IMR-90 (cell line): ENCODE measurements at regions not wholly inside any gene's neighbourhood (a gene's known extent, or its start where the extent isn't known, plus 50 kb on each side); places are given as distances from the start of the nearest gene placed in this dataset.

Source experiments
- ATAC-seq: fragments of 200-7000 bp; cut with Tn5 transposase; 2 replicates; pipeline ENCODE4 v1.9.1; 2020; ENCODE audit warnings: low read depth, mild to moderate bottlenecking, moderate library complexity
- BruUV-seq: library from RNA; stranded (reverse); fragments of 400-500 nt; replicated peaks from 2 replicates; lab custom pipeline; 2021; lab: Mats Ljungman, UMichigan
- CTCF ChIA-PET: fragments of 300-600 bp; formaldehyde crosslinking; extraction: SDS; loops from one replicate; lab custom pipeline; 2021; ENCODE audit warnings: antibody characterized with exemption; lab: Yijun Ruan, JAX
- POLR2A ChIA-PET: fragments of 300-600 bp; sonication (Branson Sonifier 250); formaldehyde crosslinking; loops from one replicate; lab custom pipeline; 2022; ENCODE audit warnings: antibody characterized with exemption; ENCODE audit not compliant: unreplicated experiment; lab: Charles Lee
- DNase-seq: peaks from one replicate; pipeline ENCODE4 v3.0.0; 2013
- H2AFZ ChIP-seq: replicated peaks from 2 replicates; pipeline ENCODE3; 2013; ENCODE audit warnings: low read length, mild to moderate bottlenecking; ENCODE audit not compliant: poor library complexity
- H2AK5ac ChIP-seq: 2 replicates; pipeline ENCODE4 v1.6.1; 2013; ENCODE audit warnings: low read depth, low read length, inconsistent platforms
- H2AK9ac ChIP-seq: replicated peaks from 2 replicates; pipeline ENCODE3; 2013; ENCODE audit warnings: mild to moderate bottlenecking, low read depth, low read length, moderate library complexity; ENCODE audit not compliant: poor library complexity
- H2BK120ac ChIP-seq: 2 replicates; pipeline ENCODE4 v1.6.1; 2013; ENCODE audit warnings: low read depth, low read length, inconsistent platforms
- H2BK15ac ChIP-seq: 3 replicates; pipeline ENCODE4 v1.6.1; 2013; ENCODE audit warnings: low read depth, low read length, inconsistent platforms
- H2BK20ac ChIP-seq: 2 replicates; pipeline ENCODE4 v1.6.1; 2013; ENCODE audit warnings: low read depth, mild to moderate bottlenecking, inconsistent platforms, low read length, moderate library complexity
- H2BK5ac ChIP-seq: 2 replicates; pipeline ENCODE4 v1.6.1; 2013; ENCODE audit warnings: mild to moderate bottlenecking, low read depth, low read length, inconsistent platforms; ENCODE audit not compliant: poor library complexity, severe bottlenecking
- H3K14ac ChIP-seq: replicated peaks from 2 replicates; pipeline ENCODE4 v1.6.1; 2013; ENCODE audit warnings: low read depth, low read length, inconsistent platforms
- H3K18ac ChIP-seq: 2 replicates; pipeline ENCODE4 v1.6.1; 2013; ENCODE audit warnings: low read depth, low read length, control low read depth
- H3K23ac ChIP-seq: 2 replicates; pipeline ENCODE4 v1.6.1; 2013; ENCODE audit warnings: low read depth, low read length, inconsistent platforms
- H3K27ac ChIP-seq: 2 replicates; pipeline ENCODE4 v1.5.1; 2013; ENCODE audit warnings: mild to moderate bottlenecking, control low read depth, low read length; ENCODE audit not compliant: insufficient read depth
- H3K27me3 ChIP-seq: 2 replicates; pipeline ENCODE4 v1.6.1; 2013; ENCODE audit warnings: low read length; ENCODE audit not compliant: control insufficient read depth, insufficient read depth
- H3K36me3 ChIP-seq: 2 replicates; pipeline ENCODE4 v1.6.1; 2013; ENCODE audit warnings: low read length, mixed read lengths; ENCODE audit not compliant: control insufficient read depth, insufficient read depth
- H3K4ac ChIP-seq: 2 replicates; pipeline ENCODE4 v1.6.1; 2013; ENCODE audit warnings: low read depth, low read length, inconsistent platforms
- H3K4me1 ChIP-seq: 2 replicates; pipeline ENCODE4 v1.6.1; 2013; ENCODE audit warnings: low read length, mixed read lengths; ENCODE audit not compliant: control insufficient read depth, insufficient read depth
- H3K4me2 ChIP-seq: 2 replicates; pipeline ENCODE4 v1.6.1; 2013; ENCODE audit warnings: low read depth, mild to moderate bottlenecking, control low read depth, low read length, moderate library complexity
- H3K4me3 ChIP-seq: 2 replicates; pipeline ENCODE4 v1.5.1; 2013; ENCODE audit warnings: low read depth, mild to moderate bottlenecking, control low read depth, low read length, moderate library complexity; ENCODE audit not compliant: insufficient read depth
- H3K56ac ChIP-seq: 2 replicates; pipeline ENCODE4 v1.6.1; 2013; ENCODE audit warnings: low read length, inconsistent platforms; ENCODE audit not compliant: insufficient read depth; ENCODE audit errors: extremely low read depth
- H3K79me1 ChIP-seq, 2 experiments: 2 replicates each; pipeline ENCODE4 v1.6.1; 2013; ENCODE audit warnings: low read length in 2 of 2, inconsistent platforms in 1 of 2, low read depth in 1 of 2
- H3K9ac ChIP-seq: 2 replicates; pipeline ENCODE4 v1.6.1; 2013; ENCODE audit warnings: low read depth, low read length, control low read depth
- H3K9me1 ChIP-seq: 2 replicates; pipeline ENCODE4 v1.6.1; 2013; ENCODE audit warnings: low read length, inconsistent platforms; ENCODE audit not compliant: insufficient read depth
- H3K9me3 ChIP-seq: 2 replicates; pipeline ENCODE4 v1.6.1; 2013; ENCODE audit warnings: low read length; ENCODE audit not compliant: control insufficient read depth, insufficient read depth
- H4K20me1 ChIP-seq: 2 replicates; pipeline ENCODE4 v1.6.1; 2013; ENCODE audit warnings: low read length, inconsistent platforms; ENCODE audit not compliant: insufficient read depth
- H4K5ac ChIP-seq: 2 replicates; pipeline ENCODE4 v1.6.1; 2013; ENCODE audit warnings: mild to moderate bottlenecking, low read depth, low read length, control low read depth
- H4K8ac ChIP-seq, 2 experiments: 2 replicates each; pipeline ENCODE4 v1.6.1; 2013; ENCODE audit warnings: low read depth in 2 of 2, low read length in 2 of 2, control low read depth in 1 of 2, inconsistent platforms in 1 of 2
- H4K91ac ChIP-seq: 2 replicates; pipeline ENCODE4 v1.6.1; 2013; ENCODE audit warnings: low read depth, low read length, inconsistent platforms; ENCODE audit not compliant: insufficient read depth
- CEBPB ChIP-seq: IDR thresholded peaks from 2 replicates; pipeline ENCODE4 v1.6.1; 2012; ENCODE audit warnings: low read depth, low read length, improper control_type of control experiment
- CHD1 ChIP-seq: IDR thresholded peaks from 2 replicates; pipeline ENCODE4 v1.6.1; 2012; ENCODE audit warnings: low read depth, low read length, improper control_type of control experiment
- ELK1 ChIP-seq: fragments of 150-350 bp; IDR thresholded peaks from 2 replicates; pipeline ENCODE4 v1.6.1; 2016; ENCODE audit warnings: low read depth, mild to moderate bottlenecking, low read length, moderate library complexity, borderline replicate concordance
- FOS ChIP-seq: fragments of 150-350 bp; IDR thresholded peaks from 2 replicates; pipeline ENCODE4 v1.6.1; 2016; ENCODE audit warnings: low read depth, low read length
- MAFK ChIP-seq: IDR thresholded peaks from 2 replicates; pipeline ENCODE4 v1.6.1; 2012; ENCODE audit warnings: low read depth, low read length, improper control_type of control experiment
- MXI1 ChIP-seq: IDR thresholded peaks from 2 replicates; pipeline ENCODE4 v1.6.1; 2012; ENCODE audit warnings: low read depth, mild to moderate bottlenecking, low read length, moderate library complexity, borderline replicate concordance
- POLR2A ChIP-seq: IDR thresholded peaks from 2 replicates; pipeline ENCODE4 v1.6.1; 2012; ENCODE audit warnings: mild to moderate bottlenecking, low read depth, low read length
- RCOR1 ChIP-seq: IDR thresholded peaks from 2 replicates; pipeline ENCODE4 v1.6.1; 2012; ENCODE audit warnings: mild to moderate bottlenecking, low read length, improper control_type of control experiment; ENCODE audit not compliant: insufficient replicate concordance
- RFX5 ChIP-seq: IDR thresholded peaks from 2 replicates; pipeline ENCODE4 v1.8.0; 2012; ENCODE audit warnings: low read depth, mild to moderate bottlenecking, low read length, moderate library complexity
- WGBS, 2 experiments: methylation state at CpG; one replicate each; pipeline versions ENCODE4 v1.1.5 to v1.1.7; 2013; ENCODE audit warnings: missing lambda C conversion rate in 2 of 2; ENCODE audit not compliant: insufficient read length in 1 of 2; ENCODE audit errors: extremely low coverage in 2 of 2; 5-methylcytosine and 5-hydroxymethylcytosine counted together
- dilution Hi-C: fragments of 300-500 bp; cut with HindIII; formaldehyde crosslinking; loops from one replicate; pipeline ENCODE4 v1.14.3; 2018; ENCODE audit warnings: low sequenced_read_pairs; ENCODE audit not compliant: unreplicated experiment
- in situ Hi-C: fragments of 300-500 bp; cut with MboI; formaldehyde crosslinking; loops from 3 replicates; pipeline ENCODE4 v1.14.3; 2019; ENCODE audit warnings: low sequenced_read_pairs, inconsistent platforms, mixed read lengths
- intact Hi-C: fragments of 100-400 bp; cut with micrococcal nuclease; formaldehyde crosslinking; loops from 2 replicates; pipeline ENCODE4 v1.10.0; 2022
- TF ChIP-seq, protein P1 (sequence below): fragments of 150-350 bp; IDR thresholded peaks from 2 replicates; pipeline ENCODE4 v1.6.1; 2017; ENCODE audit warnings: mild to moderate bottlenecking, antibody characterized with exemption, low read length, low read depth

DNA sequence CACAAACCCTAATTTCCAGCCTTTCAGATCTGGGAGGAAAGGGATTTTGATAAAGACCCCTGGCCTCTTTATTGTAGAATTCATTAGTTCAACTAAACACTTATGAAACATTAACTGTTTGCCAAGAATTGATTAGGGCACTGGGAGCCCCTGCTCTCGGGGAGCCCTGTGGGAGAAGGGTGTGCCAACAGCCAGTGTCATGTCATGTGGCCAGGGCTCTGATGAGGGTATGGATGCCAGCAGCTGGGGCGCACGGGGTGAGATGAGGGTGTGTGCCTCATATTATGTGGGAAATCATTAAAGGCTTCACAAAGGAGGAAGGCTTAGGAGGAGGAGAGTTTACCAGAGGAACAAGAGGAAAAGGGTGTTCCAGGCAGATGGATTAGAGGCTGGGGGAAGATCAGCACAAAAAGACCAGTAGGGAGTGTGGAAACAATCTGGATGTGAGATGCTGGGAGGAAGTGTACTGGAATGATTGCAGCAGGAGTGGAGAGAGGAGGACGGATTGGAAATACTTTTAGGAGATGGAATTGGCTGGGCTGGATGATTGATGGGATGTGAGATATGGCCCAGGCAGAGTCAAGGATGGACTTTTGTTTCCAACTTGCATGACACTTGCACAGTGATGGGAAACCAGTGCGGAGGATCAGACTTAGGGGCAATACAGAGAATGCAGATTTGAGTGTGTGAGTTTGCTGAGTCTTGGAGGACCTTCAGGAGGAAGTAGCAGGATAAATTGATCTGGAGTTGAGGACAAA lies 137.8 kb downstream of the CSNK2A3 start:
- no peak overlapping the region for H2AK5ac ChIP-seq
- no peak overlapping the region for H2BK5ac ChIP-seq
- dilution Hi-C loops (no loop called here), intact Hi-C loops (no loop called here), in situ Hi-C loops (no loop called here)
- no peak overlapping the region for H2BK20ac ChIP-seq
- TF ChIP-seq FOS, result no peak
- TF ChIP-seq MXI1, result no peak
- no peak for TF ChIP-seq CHD1
- no peak for TF ChIP-seq POLR2A
- no peak for TF ChIP-seq RCOR1
- TF ChIP-seq CEBPB, result no peak
- TF ChIP-seq RFX5, result no peak
- no peak for TF ChIP-seq ELK1
- TF ChIP-seq, protein P1, sequence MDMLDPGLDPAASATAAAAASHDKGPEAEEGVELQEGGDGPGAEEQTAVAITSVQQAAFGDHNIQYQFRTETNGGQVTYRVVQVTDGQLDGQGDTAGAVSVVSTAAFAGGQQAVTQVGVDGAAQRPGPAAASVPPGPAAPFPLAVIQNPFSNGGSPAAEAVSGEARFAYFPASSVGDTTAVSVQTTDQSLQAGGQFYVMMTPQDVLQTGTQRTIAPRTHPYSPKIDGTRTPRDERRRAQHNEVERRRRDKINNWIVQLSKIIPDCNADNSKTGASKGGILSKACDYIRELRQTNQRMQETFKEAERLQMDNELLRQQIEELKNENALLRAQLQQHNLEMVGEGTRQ, result no peak
- no peak for TF ChIP-seq MAFK
- no peak overlapping the region for H2BK15ac ChIP-seq
- H3K4me2 ChIP-seq, result no peak overlapping the region
- no peak overlapping the region for H2AFZ ChIP-seq
- H4K91ac ChIP-seq, result no peak overlapping the region
- H4K8ac ChIP-seq, result no peak overlapping the region
- H3K79me1 ChIP-seq, result no peaks in the 10 kb centered on the region
- no peak overlapping the region for H3K27ac ChIP-seq
- no peak overlapping the region for H3K14ac ChIP-seq
- no peak overlapping the region for H3K56ac ChIP-seq
- no peak for DNase-seq
- no peak overlapping the region for H3K4ac ChIP-seq
- no peaks in the 10 kb centered on the region for H4K20me1 ChIP-seq
- POLR2A ChIA-PET, result no interaction called here
- no peak overlapping the region for H3K9ac ChIP-seq
- peaks cover 51% of the 10 kb centered on the region for H3K27me3 ChIP-seq
- no peak overlapping the region for H3K23ac ChIP-seq
- H4K5ac ChIP-seq, result no peak overlapping the region
- no peak overlapping the region for H3K4me3 ChIP-seq
- ATAC-seq, result no peak
- 78% methylated on average over 4 of the region's 5 CpGs; no CpG with 5 or more reads in 1 of the 2 experiments for WGBS, 2 experiments
- H3K18ac ChIP-seq, result no peak overlapping the region
- H2AK9ac ChIP-seq, result no peak overlapping the region
- no peaks in the 10 kb centered on the region for H3K9me3 ChIP-seq
- no TSS peak for BruUV-seq
- H3K36me3 ChIP-seq, result no peaks in the 10 kb centered on the region
- CTCF ChIA-PET, result interaction anchor here (0.7 kb wide), 1 partner anchor 69 kb away, joined by 5 read pairs; no protein-coding TSS in a partner anchor
- no peaks in the 10 kb centered on the region for H3K9me1 ChIP-seq
- no peak overlapping the region for H2BK120ac ChIP-seq
- H3K4me1 ChIP-seq, result no peaks in the 10 kb centered on the region
